GM23338 (cell line): ENCODE measurements at regions not wholly inside any gene's neighbourhood (a gene's known extent, or its start where the extent isn't known, plus 50 kb on each side); places are given as distances from the start of the nearest gene placed in this dataset.

Source experiments
- ATAC-seq: fragments of 200-7000 bp; cut with Tn5 transposase; 3 replicates; pipeline ENCODE4 v1.9.1; 2020
- DNase-seq: peaks from one replicate; pipeline ENCODE4 v3.0.0-alpha.2; 2015; ENCODE audit warnings: low spot score
- H2AFZ ChIP-seq: fragments of 200-600 bp; sonication (generic); 2 replicates; pipeline ENCODE4 v1.8.0; 2016; ENCODE audit warnings: antibody characterized with exemption, mild to moderate bottlenecking, moderate library complexity
- H3F3A ChIP-seq: fragments of 200-600 bp; sonication (generic); replicated peaks from 2 replicates; pipeline ENCODE4 v1.8.0; 2017; ENCODE audit warnings: antibody characterized with exemption, mixed run types, low read depth
- H3K27ac ChIP-seq: fragments of 200-600 bp; sonication (generic); 2 replicates; pipeline ENCODE4 v1.6.1; 2016; ENCODE audit warnings: low read depth
- H3K27me3 ChIP-seq: fragments of 200-600 bp; sonication (generic); 2 replicates; pipeline ENCODE4 v1.8.0; 2016; ENCODE audit warnings: mild to moderate bottlenecking, mixed run types, moderate library complexity; ENCODE audit not compliant: insufficient read depth
- H3K36me3 ChIP-seq: fragments of 200-600 bp; sonication (generic); 2 replicates; pipeline ENCODE4 v1.8.0; 2016; ENCODE audit warnings: mild to moderate bottlenecking; ENCODE audit not compliant: insufficient read depth
- H3K4me1 ChIP-seq: fragments of 200-600 bp; sonication (generic); 2 replicates; pipeline ENCODE4 v1.8.0; 2016; ENCODE audit warnings: mild to moderate bottlenecking, moderate library complexity; ENCODE audit not compliant: insufficient read depth
- H3K4me2 ChIP-seq: fragments of 200-600 bp; sonication (generic); 2 replicates; pipeline ENCODE4 v1.7.1; 2017; ENCODE audit warnings: mixed run types
- H3K4me3 ChIP-seq: fragments of 200-600 bp; sonication (generic); 2 replicates; pipeline ENCODE4 v1.6.1; 2016; ENCODE audit warnings: mixed run types
- H3K79me2 ChIP-seq: fragments of 200-600 bp; sonication (generic); replicated peaks from 2 replicates; pipeline ENCODE4 v1.8.0; 2017; ENCODE audit warnings: mild to moderate bottlenecking; ENCODE audit not compliant: insufficient read depth
- H3K9me2 ChIP-seq: fragments of 200-600 bp; sonication (generic); 2 replicates; pipeline ENCODE4 v1.8.0; 2017; ENCODE audit not compliant: insufficient read depth
- H4K20me1 ChIP-seq: fragments of 200-600 bp; sonication (generic); replicated peaks from 2 replicates; pipeline ENCODE4 v1.8.0; 2017; ENCODE audit warnings: mild to moderate bottlenecking; ENCODE audit not compliant: insufficient read depth
- H3K27ac Mint-ChIP-seq: 2 replicates; pipeline ENCODE4 v1.8.0; 2020; ENCODE audit warnings: inconsistent platforms, mild to moderate bottlenecking, moderate library complexity, mixed read lengths
- H3K27me3 Mint-ChIP-seq: 3 replicates; pipeline ENCODE4 v1.8.0; 2022; ENCODE audit warnings: low read depth, mild to moderate bottlenecking, moderate library complexity, mixed read lengths, inconsistent platforms; ENCODE audit not compliant: insufficient read depth, poor library complexity
- H3K36me3 Mint-ChIP-seq: 3 replicates; pipeline ENCODE4 v1.8.0; 2021; ENCODE audit warnings: low read depth, mild to moderate bottlenecking, inconsistent platforms, moderate library complexity, mixed read lengths
- H3K4me1 Mint-ChIP-seq: 3 replicates; pipeline ENCODE4 v1.8.0; 2020; ENCODE audit warnings: mild to moderate bottlenecking, inconsistent platforms, mixed read lengths
- H3K4me3 Mint-ChIP-seq: 3 replicates; pipeline ENCODE4 v1.8.0; 2021; ENCODE audit warnings: moderate library complexity, mild to moderate bottlenecking, inconsistent platforms, mixed read lengths
- H3K9me3 Mint-ChIP-seq: 3 replicates; pipeline ENCODE4 v1.8.0; 2020; ENCODE audit warnings: moderate library complexity, mild to moderate bottlenecking, inconsistent platforms, mixed read lengths
- CREB1 ChIP-seq: fragments of 250-450 bp; sonication (Bioruptor Pico); IDR thresholded peaks from 2 replicates; pipeline ENCODE4 v1.5.0; 2020; ENCODE audit warnings: low read depth, mild to moderate bottlenecking, moderate library complexity
- CTCF ChIP-seq, 2 experiments: fragments of 200-600 bp in 1 of 2; sonication (generic) in 1 of 2; conservative IDR thresholded peaks; 2 replicates each; pipeline versions ENCODE4 v1.5.1 to v1.6.1; 2016 to 2017; ENCODE audit warnings: antibody characterized with exemption in 2 of 2, low read depth in 2 of 2, mild to moderate bottlenecking in 2 of 2, moderate library complexity in 1 of 2
- EZH2phosphoT487 ChIP-seq: fragments of 200-600 bp; sonication (generic); IDR thresholded peaks from one replicate; pipeline ENCODE4 v1.8.1; 2018; ENCODE audit warnings: antibody characterized with exemption; ENCODE audit not compliant: unreplicated experiment
- JUNB ChIP-seq: IDR thresholded peaks from one replicate; pipeline ENCODE4 v1.6.1; 2016; ENCODE audit warnings: antibody characterized with exemption; ENCODE audit not compliant: unreplicated experiment
- POLR2AphosphoS5 ChIP-seq: IDR thresholded peaks from 2 replicates; pipeline ENCODE4 v1.6.1; 2016; ENCODE audit warnings: antibody characterized with exemption, low read depth
- STAT1 ChIP-seq: IDR thresholded peaks from one replicate; pipeline ENCODE4 v1.6.1; 2016; ENCODE audit warnings: antibody characterized with exemption; ENCODE audit not compliant: unreplicated experiment
- ZNF114 ChIP-seq: fragments of 250-450 bp; sonication (Bioruptor Pico); IDR thresholded peaks from 2 replicates; pipeline ENCODE4 v1.5.0; 2020; ENCODE audit warnings: mild to moderate bottlenecking, moderate library complexity
- ZNF331 ChIP-seq: fragments of 250-450 bp; sonication (Bioruptor Pico); IDR thresholded peaks from 2 replicates; pipeline ENCODE4 v1.5.0; 2020; ENCODE audit warnings: low read depth, mild to moderate bottlenecking, moderate library complexity
- ZNF462 ChIP-seq: fragments of 250-450 bp; sonication (Bioruptor Pico); IDR thresholded peaks from 2 replicates; pipeline ENCODE4 v1.5.0; 2020; ENCODE audit warnings: mild to moderate bottlenecking, moderate library complexity
- TF ChIP-seq, protein P1 (sequence below): IDR thresholded peaks from one replicate; pipeline ENCODE4 v1.6.1; 2018; ENCODE audit warnings: antibody characterized with exemption; ENCODE audit not compliant: unreplicated experiment

GRCh38 chr11:121700968-121701367 lies 248.2 kb upstream of the SORL1-AS1 start:
- Histone ChIP-seq H2AFZ (no peak overlapping the region; the same call in 1 of the 2 replicates), H3K4me2 (no peak overlapping the region), H3K27me3 (no peaks in the 10 kb centered on the region), H3K36me3 (no peaks in the 10 kb centered on the region), H3F3A (no peaks in the 10 kb centered on the region), H3K79me2 (no peaks in the 10 kb centered on the region), H3K4me3 (no peak overlapping the region), H3K27ac (no peak overlapping the region), H3K9me2 (no peaks in the 10 kb centered on the region; the same call in 1 of the 2 replicates), H3K4me1 (peaks cover 14% of the 10 kb centered on the region), H4K20me1 (no peaks in the 10 kb centered on the region)
- DNase-seq, result no peak
- TF ChIP-seq POLR2AphosphoS5 (no peak), CREB1 (CRISPR knock-in tag) (no peak)
- TF ChIP-seq, protein P1, sequence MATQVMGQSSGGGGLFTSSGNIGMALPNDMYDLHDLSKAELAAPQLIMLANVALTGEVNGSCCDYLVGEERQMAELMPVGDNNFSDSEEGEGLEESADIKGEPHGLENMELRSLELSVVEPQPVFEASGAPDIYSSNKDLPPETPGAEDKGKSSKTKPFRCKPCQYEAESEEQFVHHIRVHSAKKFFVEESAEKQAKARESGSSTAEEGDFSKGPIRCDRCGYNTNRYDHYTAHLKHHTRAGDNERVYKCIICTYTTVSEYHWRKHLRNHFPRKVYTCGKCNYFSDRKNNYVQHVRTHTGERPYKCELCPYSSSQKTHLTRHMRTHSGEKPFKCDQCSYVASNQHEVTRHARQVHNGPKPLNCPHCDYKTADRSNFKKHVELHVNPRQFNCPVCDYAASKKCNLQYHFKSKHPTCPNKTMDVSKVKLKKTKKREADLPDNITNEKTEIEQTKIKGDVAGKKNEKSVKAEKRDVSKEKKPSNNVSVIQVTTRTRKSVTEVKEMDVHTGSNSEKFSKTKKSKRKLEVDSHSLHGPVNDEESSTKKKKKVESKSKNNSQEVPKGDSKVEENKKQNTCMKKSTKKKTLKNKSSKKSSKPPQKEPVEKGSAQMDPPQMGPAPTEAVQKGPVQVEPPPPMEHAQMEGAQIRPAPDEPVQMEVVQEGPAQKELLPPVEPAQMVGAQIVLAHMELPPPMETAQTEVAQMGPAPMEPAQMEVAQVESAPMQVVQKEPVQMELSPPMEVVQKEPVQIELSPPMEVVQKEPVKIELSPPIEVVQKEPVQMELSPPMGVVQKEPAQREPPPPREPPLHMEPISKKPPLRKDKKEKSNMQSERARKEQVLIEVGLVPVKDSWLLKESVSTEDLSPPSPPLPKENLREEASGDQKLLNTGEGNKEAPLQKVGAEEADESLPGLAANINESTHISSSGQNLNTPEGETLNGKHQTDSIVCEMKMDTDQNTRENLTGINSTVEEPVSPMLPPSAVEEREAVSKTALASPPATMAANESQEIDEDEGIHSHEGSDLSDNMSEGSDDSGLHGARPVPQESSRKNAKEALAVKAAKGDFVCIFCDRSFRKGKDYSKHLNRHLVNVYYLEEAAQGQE, result no peak
- Mint-ChIP-seq H3K9me3 (no peaks in the 10 kb centered on the region; the same call in 2 of the 3 replicates), H3K4me1 (peaks cover 12% of the 10 kb centered on the region), H3K27ac (no peak overlapping the region), H3K36me3 (no peaks in the 10 kb centered on the region), H3K27me3 (no peaks in the 10 kb centered on the region), H3K4me3 (no peak overlapping the region)
- ATAC-seq, result no peak

- no peak overlapping the region for H3K4me3 Mint-ChIP-seq
- DNase-seq, result no peak
- no peaks in the 10 kb centered on the region for H3K9me2 ChIP-seq
- H3K4me2 ChIP-seq, result peak overlapping the region; percentile 17; the same call in 1 of the 2 replicates
- no peak for ATAC-seq
- no peaks in the 10 kb centered on the region for H3K79me2 ChIP-seq
- no peaks in the 10 kb centered on the region for H3K36me3 Mint-ChIP-seq
- H3K4me3 ChIP-seq, result no peak overlapping the region
- no peak overlapping the region for H3K27ac ChIP-seq
- no peaks in the 10 kb centered on the region for H3K27me3 ChIP-seq
- peaks cover 14% of the 10 kb centered on the region for H3K4me1 ChIP-seq
- no peaks in the 10 kb centered on the region for H3K27me3 Mint-ChIP-seq
- peaks cover 12% of the 10 kb centered on the region for H3K4me1 Mint-ChIP-seq
- H3F3A ChIP-seq, result no peaks in the 10 kb centered on the region
- no peaks in the 10 kb centered on the region for H4K20me1 ChIP-seq
- no peaks in the 10 kb centered on the region for H3K36me3 ChIP-seq
- H3K9me3 Mint-ChIP-seq, result no peaks in the 10 kb centered on the region; the same call in 2 of the 3 replicates
- H3K27ac Mint-ChIP-seq, result no peak overlapping the region
- no peak overlapping the region for H2AFZ ChIP-seq
- TF ChIP-seq CTCF (conservative IDR thresholded peaks at IDR 0.05; ENCODE audit: low read depth in 2 of 2) (no peak), ZNF331 (no peak), ZNF462 (CRISPR knock-in tag) (no peak), JUNB (no peak), ZNF114 (CRISPR knock-in tag) (no peak), STAT1 (no peak), CREB1 (CRISPR knock-in tag) (no peak), EZH2phosphoT487 (no peak)
Observed at GRCh38 chr11:121699801-121700200, 247.0 kb upstream of the SORL1-AS1 start.
